ENCODE measurements at regions not wholly inside any gene's neighbourhood (a gene's known extent, or its start where the extent isn't known, plus 50 kb on each side); places are given as distances from the start of the nearest gene placed in this dataset.
A peak's percentile ranks its signal among the peaks of the same experiment; 100 is the strongest.

- FAIRE-seq (no peak), DNase-seq (peak in 3 of 5 donors; percentile 15 to 44 (median 42))
- Histone ChIP-seq H3K36me3 (ENCODE audit: control insufficient read depth in 2 of 3, insufficient read depth in 3 of 3, low read length in 3 of 3) (no peaks in the 10 kb centered on the region), H3K27ac (ENCODE audit: low read depth in 2 of 2, low read length in 2 of 2) (no peak overlapping the region), H3K4me3 (ENCODE audit: low read length in 3 of 3) (no peak overlapping the region), H3K4me1 (ENCODE audit: control insufficient read depth in 2 of 3, insufficient read depth in 2 of 3, low read depth in 1 of 3, low read length in 3 of 3) (no peaks in the 10 kb centered on the region), H3K9me3 (ENCODE audit: control insufficient read depth in 2 of 3, insufficient read depth in 1 of 3, low read length in 3 of 3) (no peaks in the 10 kb centered on the region), H3K27me3 (ENCODE audit: control insufficient read depth, insufficient read depth, low read length) (no peaks in the 10 kb centered on the region), H3K9ac (ENCODE audit: low read length in 3 of 3) (no peak overlapping the region)
- TF ChIP-seq, protein P1, sequence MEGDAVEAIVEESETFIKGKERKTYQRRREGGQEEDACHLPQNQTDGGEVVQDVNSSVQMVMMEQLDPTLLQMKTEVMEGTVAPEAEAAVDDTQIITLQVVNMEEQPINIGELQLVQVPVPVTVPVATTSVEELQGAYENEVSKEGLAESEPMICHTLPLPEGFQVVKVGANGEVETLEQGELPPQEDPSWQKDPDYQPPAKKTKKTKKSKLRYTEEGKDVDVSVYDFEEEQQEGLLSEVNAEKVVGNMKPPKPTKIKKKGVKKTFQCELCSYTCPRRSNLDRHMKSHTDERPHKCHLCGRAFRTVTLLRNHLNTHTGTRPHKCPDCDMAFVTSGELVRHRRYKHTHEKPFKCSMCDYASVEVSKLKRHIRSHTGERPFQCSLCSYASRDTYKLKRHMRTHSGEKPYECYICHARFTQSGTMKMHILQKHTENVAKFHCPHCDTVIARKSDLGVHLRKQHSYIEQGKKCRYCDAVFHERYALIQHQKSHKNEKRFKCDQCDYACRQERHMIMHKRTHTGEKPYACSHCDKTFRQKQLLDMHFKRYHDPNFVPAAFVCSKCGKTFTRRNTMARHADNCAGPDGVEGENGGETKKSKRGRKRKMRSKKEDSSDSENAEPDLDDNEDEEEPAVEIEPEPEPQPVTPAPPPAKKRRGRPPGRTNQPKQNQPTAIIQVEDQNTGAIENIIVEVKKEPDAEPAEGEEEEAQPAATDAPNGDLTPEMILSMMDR (IDR thresholded peaks at IDR 0.05; ENCODE audit: borderline replicate concordance, extremely low read depth, insufficient read depth): no peak
- intact Hi-C loops (cut with DNase I): no loop called here
Measured at GRCh38 chr1:86247597-86248279, 91.2 kb upstream of the COL24A1 start.

DNA sequence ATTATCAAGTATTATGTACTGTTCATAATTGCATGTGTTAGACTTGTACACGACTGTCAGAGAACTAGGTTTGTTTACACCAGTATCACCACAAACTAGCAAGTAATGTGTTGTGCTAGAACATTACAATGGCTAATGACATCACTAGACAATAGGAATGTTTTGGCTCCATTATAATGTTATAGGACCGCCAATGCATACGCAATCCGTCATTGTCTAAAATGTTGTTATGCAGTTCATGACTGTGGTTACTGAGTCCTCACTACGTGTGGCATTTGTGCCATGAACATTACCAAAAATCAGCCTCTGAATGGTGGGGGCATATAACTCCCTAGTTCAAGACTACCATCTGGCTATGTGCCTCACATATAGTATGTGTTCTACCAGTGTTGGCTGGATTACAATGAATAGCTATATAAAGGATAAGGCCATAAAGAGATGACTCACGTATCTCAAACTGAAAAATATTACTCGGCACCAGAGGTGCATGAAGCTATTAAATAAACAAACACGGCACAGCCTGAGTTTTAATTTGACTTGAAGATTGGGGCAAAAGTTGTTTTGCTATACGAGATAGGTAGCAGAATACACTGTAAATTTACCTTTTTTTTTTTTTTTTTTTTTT, 89.1 kb upstream of the COL24A1 start:
- Histone ChIP-seq H3K4me3 (ENCODE audit: low read length in 3 of 3) (no peak overlapping the region), H3K9ac (ENCODE audit: low read length in 3 of 3) (no peak overlapping the region), H3K4me1 (ENCODE audit: control insufficient read depth in 2 of 3, insufficient read depth in 2 of 3, low read depth in 1 of 3, low read length in 3 of 3) (no peaks in the 10 kb centered on the region), H3K27ac (ENCODE audit: low read depth in 2 of 2, low read length in 2 of 2) (no peak overlapping the region), H3K9me3 (ENCODE audit: control insufficient read depth in 2 of 3, insufficient read depth in 1 of 3, low read length in 3 of 3) (no peaks in the 10 kb centered on the region), H3K27me3 (ENCODE audit: control insufficient read depth, insufficient read depth, low read length) (no peaks in the 10 kb centered on the region), H3K36me3 (ENCODE audit: control insufficient read depth in 2 of 3, insufficient read depth in 3 of 3, low read length in 3 of 3) (no peaks in the 10 kb centered on the region)
- DNase-seq (no peak), FAIRE-seq (no peak)
- intact Hi-C loops (cut with DNase I): no loop called here
- TF ChIP-seq, protein P1 (IDR thresholded peaks at IDR 0.05; ENCODE audit: borderline replicate concordance, extremely low read depth, insufficient read depth): no peak

DNA sequence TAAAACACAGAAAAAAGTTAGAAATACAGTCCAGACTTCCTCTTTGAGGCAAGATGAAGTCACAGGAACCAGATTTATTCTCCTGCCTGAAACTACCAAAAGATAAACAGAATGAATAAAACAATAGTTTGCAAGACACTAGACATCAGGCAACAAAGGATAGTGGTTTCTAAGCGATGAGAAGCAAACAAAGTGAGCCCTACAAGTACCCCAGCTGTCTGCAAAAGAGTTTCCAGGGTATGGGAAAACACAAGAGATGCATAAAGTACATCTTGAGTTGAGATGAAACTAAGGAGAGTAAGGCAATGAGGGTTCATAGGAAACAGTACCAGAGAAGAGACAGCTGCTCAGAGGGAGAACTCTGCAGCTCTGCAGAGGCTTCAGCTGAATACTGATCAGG, 83.3 kb upstream of the COL24A1 start:
- TF ChIP-seq, protein P1 (IDR thresholded peaks at IDR 0.05; ENCODE audit: borderline replicate concordance, extremely low read depth, insufficient read depth): no peak
- no peaks in the 10 kb centered on the region for H3K27me3 ChIP-seq (ENCODE audit: control insufficient read depth, insufficient read depth, low read length)
- DNase-seq: peak in 1 of 5 donors; percentile 47
- H3K36me3 ChIP-seq (ENCODE audit: control insufficient read depth in 2 of 3, insufficient read depth in 3 of 3, low read length in 3 of 3): no peaks in the 10 kb centered on the region
- no peaks in the 10 kb centered on the region for H3K4me1 ChIP-seq (ENCODE audit: control insufficient read depth in 2 of 3, insufficient read depth in 2 of 3, low read depth in 1 of 3, low read length in 3 of 3)
- no peak overlapping the region for H3K9ac ChIP-seq (ENCODE audit: low read length in 3 of 3)
- no peaks in the 10 kb centered on the region for H3K9me3 ChIP-seq (ENCODE audit: control insufficient read depth in 2 of 3, insufficient read depth in 1 of 3, low read length in 3 of 3)
- no peak for FAIRE-seq
- H3K4me3 ChIP-seq (ENCODE audit: low read length in 3 of 3): no peak overlapping the region
- no peak overlapping the region for H3K27ac ChIP-seq (ENCODE audit: low read depth in 2 of 2, low read length in 2 of 2)
- intact Hi-C loops (cut with DNase I): no loop called here

Data from kidney (tissue), 13 donors.